HG03342 (cell line): ENCODE measurements at regions not wholly inside any gene's neighbourhood (a gene's known extent, or its start where the extent isn't known, plus 50 kb on each side); places are given as distances from the start of the nearest gene placed in this dataset.

ENCODE experiments used
- ATAC-seq: cut with Tn5 transposase; IDR thresholded peaks from one replicate; pipeline ENCODE4 v1.9.1; 2021; ENCODE audit warnings: mild to moderate bottlenecking, moderate library complexity; ENCODE audit not compliant: unreplicated experiment

- no peak for ATAC-seq
Observed at GRCh38 chr5:125399885-125400284, 653.4 kb upstream of the ZNF608 start.

GRCh38 chr5:125401724-125402622 is 655.5 kb upstream of the ZNF608 start:
- ATAC-seq: no peak

DNA sequence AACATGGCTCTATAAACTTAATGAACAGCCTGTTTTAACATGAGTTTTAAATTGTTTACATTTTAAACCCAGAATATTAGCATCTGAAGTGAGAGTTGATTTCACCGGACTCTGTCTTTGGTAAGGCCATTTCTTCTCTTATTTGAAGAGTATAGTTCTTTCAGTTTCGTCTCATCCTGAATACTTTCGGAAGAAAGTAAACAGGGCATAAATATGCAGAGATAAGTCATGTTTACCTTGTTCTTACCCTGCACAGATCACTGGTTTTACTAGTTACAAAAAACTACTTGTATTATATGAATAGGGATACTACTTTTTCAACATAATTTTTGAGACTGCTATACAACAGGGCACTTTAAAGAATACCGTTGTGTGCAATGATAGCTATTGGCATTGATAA is 656.3 kb upstream of the ZNF608 start:
- no peak for ATAC-seq

GRCh38 chr5:125404056-125404455 is 657.6 kb upstream of the ZNF608 start:
- ATAC-seq: no peak

DNA sequence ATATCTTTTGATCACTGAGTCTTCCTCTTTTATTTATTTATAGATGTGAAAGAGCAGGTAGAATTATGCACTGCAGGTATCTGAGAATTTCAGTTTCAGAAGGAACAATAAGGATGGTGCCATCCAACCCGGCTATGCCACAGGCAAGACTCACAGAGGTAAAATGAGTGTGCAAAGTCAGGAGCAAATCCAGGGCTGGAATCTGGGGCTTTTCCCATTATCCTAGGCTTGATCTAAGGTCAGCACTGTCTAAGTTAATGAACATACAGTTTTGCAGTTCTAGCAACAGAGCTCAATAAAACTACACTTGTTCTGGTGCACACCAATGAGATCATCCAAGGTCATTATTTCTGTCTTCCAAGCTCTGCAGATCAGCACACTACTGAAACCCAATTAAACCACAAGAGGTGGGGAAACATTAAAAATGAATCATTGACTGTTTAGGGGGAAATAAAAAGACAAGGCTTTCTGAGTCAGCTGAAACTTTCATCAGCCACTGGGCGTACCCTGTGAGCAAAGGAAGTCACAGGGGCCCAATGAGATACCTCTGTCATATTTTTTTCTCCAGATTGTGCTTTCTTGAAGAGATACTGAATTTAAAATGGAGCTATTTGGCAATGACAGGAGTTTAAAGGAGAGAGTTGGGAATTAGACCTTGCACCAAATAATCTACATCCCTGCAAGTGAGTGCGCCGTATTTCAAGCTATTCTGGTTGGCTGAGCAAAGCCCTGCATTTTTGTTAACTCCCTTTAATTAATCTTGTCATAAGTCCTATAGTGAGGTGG is 662.2 kb upstream of the ZNF608 start:
- peak; percentile 32 for ATAC-seq

DNA sequence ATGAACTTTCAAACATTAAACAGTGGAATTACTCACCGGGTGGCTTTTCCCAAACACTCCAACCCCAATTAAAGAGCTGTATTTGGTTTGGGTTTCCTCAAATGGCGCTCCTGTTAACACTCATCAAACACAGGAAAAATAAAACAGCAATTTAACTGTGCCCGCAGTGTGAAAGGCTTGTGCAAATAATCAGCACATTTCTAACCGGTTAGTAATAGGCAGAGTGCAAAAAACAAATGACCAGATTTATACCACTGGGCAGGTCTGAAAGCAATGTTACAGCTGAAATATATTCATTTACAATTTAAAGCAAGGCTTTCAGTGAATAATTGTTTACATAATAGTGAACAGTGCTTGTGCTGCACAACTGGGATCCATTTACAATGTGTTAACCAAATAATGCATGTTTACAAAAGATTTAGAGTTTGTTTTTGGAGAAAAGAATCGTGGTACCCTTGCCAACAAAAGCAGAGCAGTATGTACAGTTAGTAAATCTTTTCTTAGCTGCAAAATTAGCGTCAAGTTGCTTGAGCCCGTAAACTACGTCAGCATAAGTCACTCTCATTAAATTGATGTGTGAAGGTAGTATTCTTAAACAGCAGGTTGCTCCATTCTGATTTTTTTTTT is 662.9 kb upstream of the ZNF608 start:
- no peak for ATAC-seq

DNA sequence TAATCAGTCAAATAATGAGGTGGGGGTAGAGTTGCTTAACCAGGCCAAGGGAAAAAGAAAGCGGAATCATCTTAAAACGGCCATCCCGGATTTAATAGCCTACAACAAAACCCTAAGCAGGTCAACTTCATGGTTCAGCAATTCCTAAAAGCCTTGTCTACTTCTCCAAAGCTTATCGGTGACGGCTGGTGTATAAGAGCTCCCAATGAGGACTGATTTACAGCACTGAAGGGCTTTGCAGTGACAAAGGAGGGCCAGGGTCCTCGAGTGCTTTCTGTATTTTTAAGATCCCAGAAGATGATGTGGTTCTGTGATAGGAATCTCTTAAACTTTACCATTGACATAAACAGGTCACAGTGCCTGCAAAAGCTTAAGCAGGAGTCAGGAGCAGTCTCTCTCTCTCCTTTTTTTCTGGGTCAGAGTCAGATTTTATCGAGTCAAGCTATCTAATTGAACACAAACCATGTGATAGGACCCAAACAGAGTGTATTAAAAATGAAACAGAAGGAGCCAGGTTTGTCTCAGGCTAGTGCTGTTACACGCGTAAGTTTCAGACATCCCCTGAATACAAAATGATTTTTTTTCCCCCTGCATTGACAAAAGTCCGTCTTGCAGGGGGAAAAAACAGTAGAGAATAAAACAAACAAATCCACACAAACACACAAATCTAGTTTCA is 663.6 kb upstream of the ZNF608 start:
- ATAC-seq: no peak

GRCh38 chr5:125410537-125411070 is 664.2 kb upstream of the ZNF608 start:
- no peak for ATAC-seq

DNA sequence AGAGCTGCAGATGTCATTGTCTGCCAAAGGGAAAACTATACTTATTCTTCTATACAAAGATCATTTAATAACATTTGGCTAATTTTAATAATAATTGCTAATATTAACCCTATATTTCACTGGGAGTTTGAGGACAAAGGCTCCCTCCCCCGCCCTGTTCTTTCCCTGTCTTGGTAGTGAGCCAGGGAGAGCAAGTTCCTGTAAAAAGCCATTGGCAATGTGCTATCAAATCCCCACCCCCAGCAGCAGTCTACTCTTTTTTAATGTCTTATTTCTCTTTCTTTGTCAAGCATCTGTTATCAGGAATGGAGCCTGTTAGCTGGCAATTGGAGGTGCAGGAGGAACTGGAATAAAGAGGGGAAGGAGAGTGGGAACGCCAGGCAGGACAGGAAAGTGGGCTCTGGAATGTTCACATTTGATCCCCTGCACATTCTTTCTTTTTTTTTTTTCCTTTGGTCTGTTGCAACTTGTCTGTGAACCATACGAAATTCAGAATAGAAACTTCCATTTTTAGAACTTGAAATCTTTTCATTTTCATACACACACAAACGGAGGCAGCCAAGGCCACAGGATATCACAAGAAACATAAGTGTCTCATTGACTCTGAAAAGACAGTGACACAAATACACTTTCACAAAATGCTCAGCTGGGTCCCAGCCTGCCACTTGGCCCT is 664.8 kb upstream of the ZNF608 start:
- ATAC-seq: peak; percentile 42

DNA sequence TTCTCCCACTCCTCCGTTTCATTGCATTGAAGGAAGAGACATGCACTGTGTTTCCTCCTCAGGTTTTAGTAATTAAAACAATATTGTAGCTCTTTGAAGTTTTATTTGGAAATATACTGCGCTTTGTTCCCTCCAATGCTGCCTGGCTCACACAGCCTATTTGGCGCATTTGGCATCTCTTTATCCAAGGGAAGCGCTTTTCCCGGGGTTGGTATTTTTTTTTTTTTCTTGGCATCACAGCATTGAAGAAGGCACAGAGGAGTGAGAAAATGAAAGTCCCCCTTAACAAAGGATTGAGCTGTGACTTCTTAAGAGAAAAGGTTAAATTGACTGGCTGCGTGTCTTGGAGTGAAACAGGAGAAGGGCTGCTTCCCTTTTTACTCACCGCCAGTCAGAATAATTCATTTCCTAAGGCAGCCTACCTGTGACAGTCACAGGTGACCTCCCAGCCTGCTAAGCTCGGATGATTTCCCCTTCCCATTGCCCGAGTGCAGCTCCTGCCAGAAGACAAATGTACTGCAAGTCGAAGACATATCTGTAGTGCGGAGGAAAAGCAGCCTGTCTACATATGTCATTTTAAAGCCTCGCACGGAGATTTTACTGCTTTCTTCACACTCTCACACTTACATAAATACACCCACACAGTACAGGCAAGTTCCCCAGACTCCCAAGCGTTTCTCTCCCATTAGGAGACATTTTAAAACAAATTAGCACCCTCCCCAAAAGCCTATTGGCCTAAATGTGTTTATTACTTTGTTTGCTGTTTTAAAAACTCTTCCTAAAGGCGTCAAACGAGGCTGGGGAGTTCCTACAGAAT is 665.5 kb upstream of the ZNF608 start:
- ATAC-seq: peak; percentile 64

GRCh38 chr5:125412561-125413495 is 666.4 kb upstream of the ZNF608 start:
- peak; percentile 53 for ATAC-seq

GRCh38 chr5:125413496-125414274 is 667.2 kb upstream of the ZNF608 start:
- no peak for ATAC-seq

DNA sequence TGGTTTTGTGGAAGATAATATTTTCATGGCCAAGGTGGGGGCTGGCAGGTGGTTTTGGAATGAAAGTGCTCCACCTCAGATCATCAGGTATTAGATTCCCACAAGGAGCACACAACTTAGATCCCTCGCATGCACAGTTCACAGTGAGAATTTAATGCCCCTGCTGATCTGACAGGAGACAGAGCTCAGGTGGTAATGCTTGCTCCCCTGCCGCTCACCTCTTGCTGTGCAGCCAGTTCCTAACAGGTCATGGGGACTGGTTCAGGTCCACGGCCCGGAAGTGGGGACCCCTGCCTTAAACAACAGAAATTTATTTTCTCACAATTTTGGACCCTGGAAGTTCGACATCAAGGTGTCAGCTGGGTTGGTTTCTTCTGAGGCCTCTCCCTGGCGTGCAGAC is 668.7 kb upstream of the ZNF608 start:
- ATAC-seq: no peak

DNA sequence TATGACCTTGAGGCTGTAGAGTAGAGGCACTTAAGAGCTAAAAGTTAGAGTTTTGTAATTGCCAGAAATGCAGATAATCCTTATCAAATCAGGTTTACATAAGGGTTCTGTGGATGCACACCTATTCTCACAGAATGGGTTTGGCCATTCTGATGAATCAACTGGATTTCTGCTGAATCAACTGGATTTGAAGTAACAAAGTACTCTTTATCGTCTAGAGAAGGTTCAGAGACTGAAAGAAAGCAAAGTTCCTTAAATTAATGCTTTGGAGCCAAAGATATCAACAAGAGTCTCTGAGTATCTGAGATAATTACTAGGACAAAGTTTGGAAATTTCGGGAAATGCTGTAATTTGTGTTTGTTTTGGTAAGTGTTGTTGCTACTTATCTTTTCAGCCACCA is 669.6 kb upstream of the ZNF608 start:
- no peak for ATAC-seq

DNA sequence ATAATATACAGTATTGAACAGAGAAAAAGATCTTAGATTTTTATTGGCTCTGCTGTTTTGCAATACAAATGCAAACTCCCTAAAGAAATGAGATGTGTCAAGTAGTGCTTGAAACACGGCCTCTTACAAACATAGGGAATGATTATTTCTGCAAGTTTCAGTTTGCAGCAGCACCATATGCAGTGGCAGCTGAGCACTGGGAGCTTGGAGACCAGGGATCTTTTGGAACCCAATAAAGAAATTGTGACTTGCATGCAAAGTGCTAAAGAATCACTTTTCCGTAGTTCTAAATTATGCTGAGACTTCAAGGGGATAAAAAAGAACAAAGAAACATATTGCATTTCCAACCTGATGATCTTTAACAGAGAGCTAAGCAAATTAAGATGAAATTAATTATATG is 674.6 kb upstream of the ZNF608 start:
- ATAC-seq: no peak

DNA sequence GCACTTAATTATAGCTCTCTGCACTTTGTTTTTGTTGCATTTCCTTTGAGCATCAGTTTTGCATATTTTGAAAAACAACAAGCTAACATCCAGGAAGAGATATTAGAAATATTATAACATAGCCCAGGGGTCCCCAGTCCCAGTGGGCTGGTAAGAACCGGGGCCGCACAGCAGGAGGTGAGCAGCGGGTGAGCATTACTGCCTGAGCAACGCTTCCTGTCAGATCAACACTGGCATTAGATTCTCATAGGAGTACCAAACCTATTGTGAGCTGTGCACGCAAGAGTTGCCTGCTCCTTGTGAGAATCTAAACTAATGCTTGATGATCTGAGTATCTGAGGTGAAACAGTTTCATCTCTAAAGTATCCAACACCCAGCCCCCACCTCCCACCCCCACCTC is 675.9 kb upstream of the ZNF608 start:
- no peak for ATAC-seq

GRCh38 chr5:125424402-125425141 is 678.1 kb upstream of the ZNF608 start:
- ATAC-seq: no peak
